HepG2 (cell line): ENCODE measurements at regions not wholly inside any gene's neighbourhood (a gene's known extent, or its start where the extent isn't known, plus 50 kb on each side); places are given as distances from the start of the nearest gene placed in this dataset.

Source experiments
- FOXJ3 ChIP-seq: sonication (generic); formaldehyde crosslinking; IDR thresholded peaks from 2 replicates; pipeline ENCODE4 v1.4.0; 2020; ENCODE audit warnings: missing genetic modification reagents, mild to moderate bottlenecking, borderline replicate concordance
- MLXIP ChIP-seq: sonication (generic); formaldehyde crosslinking; IDR thresholded peaks from 2 replicates; pipeline ENCODE4 v1.9.0; 2021; ENCODE audit warnings: missing genetic modification reagents, borderline replicate concordance
- ONECUT2 ChIP-seq: sonication (generic); formaldehyde crosslinking; IDR thresholded peaks from 2 replicates; pipeline ENCODE4 v1.4.0; 2020; ENCODE audit warnings: missing genetic modification reagents
- PLSCR1 ChIP-seq: sonication (generic); formaldehyde crosslinking; IDR thresholded peaks from 2 replicates; pipeline ENCODE4 v1.5.0; 2020; ENCODE audit warnings: missing genetic modification reagents, mild to moderate bottlenecking, borderline replicate concordance
- PRPF4 ChIP-seq: fragments of 200-400 bp; formaldehyde crosslinking; IDR thresholded peaks from 2 replicates; pipeline ENCODE4 v1.6.1; 2016; ENCODE audit warnings: low read length, low read depth; ENCODE audit not compliant: poor library complexity, severe bottlenecking
- RBM39 ChIP-seq: fragments of 200-400 bp; formaldehyde crosslinking; IDR thresholded peaks from one replicate; pipeline ENCODE4 v1.6.1; 2018; ENCODE audit warnings: antibody characterized with exemption, mild to moderate bottlenecking, low read depth, low read length; ENCODE audit not compliant: poor library complexity, severe bottlenecking
- REXO4 ChIP-seq: sonication (generic); formaldehyde crosslinking; IDR thresholded peaks from 2 replicates; pipeline ENCODE4 v1.8.0; 2022; ENCODE audit warnings: missing genetic modification reagents, mild to moderate bottlenecking, borderline replicate concordance
- RXRA ChIP-seq: sonication (generic); formaldehyde crosslinking; IDR thresholded peaks from 2 replicates; pipeline ENCODE4 v1.5.1; 2020; ENCODE audit warnings: missing genetic modification reagents
- TOPORS ChIP-seq: sonication (generic); formaldehyde crosslinking; IDR thresholded peaks from 2 replicates; pipeline ENCODE4 v1.8.0; 2023; ENCODE audit warnings: mild to moderate bottlenecking, missing genetic modification reagents
- ZMYM3 ChIP-seq: sonication (generic); formaldehyde crosslinking; IDR thresholded peaks from 2 replicates; pipeline ENCODE4 v1.5.1; 2020; ENCODE audit warnings: mild to moderate bottlenecking, missing genetic modification reagents
- ZNF232 ChIP-seq: sonication (generic); formaldehyde crosslinking; IDR thresholded peaks from 2 replicates; pipeline ENCODE4 v1.4.0; 2020; ENCODE audit warnings: missing genetic modification reagents, borderline replicate concordance
- ZNF564 ChIP-seq: sonication (generic); formaldehyde crosslinking; IDR thresholded peaks from 2 replicates; pipeline ENCODE4 v1.8.1; 2023; ENCODE audit warnings: mild to moderate bottlenecking, missing genetic modification reagents
- ZNF619 ChIP-seq: sonication (generic); formaldehyde crosslinking; IDR thresholded peaks from 2 replicates; pipeline ENCODE4 v1.4.0; 2020; ENCODE audit warnings: mild to moderate bottlenecking, missing genetic modification reagents
- ZNF724P ChIP-seq: sonication (generic); formaldehyde crosslinking; IDR thresholded peaks from 2 replicates; pipeline ENCODE4 v1.8.0; 2022; ENCODE audit warnings: missing genetic modification reagents, borderline replicate concordance
- TF ChIP-seq, protein P1 (sequence below): sonication (generic); formaldehyde crosslinking; IDR thresholded peaks from 2 replicates; pipeline ENCODE4 v1.4.0; 2020; ENCODE audit warnings: missing genetic modification reagents, mild to moderate bottlenecking, borderline replicate concordance

DNA sequence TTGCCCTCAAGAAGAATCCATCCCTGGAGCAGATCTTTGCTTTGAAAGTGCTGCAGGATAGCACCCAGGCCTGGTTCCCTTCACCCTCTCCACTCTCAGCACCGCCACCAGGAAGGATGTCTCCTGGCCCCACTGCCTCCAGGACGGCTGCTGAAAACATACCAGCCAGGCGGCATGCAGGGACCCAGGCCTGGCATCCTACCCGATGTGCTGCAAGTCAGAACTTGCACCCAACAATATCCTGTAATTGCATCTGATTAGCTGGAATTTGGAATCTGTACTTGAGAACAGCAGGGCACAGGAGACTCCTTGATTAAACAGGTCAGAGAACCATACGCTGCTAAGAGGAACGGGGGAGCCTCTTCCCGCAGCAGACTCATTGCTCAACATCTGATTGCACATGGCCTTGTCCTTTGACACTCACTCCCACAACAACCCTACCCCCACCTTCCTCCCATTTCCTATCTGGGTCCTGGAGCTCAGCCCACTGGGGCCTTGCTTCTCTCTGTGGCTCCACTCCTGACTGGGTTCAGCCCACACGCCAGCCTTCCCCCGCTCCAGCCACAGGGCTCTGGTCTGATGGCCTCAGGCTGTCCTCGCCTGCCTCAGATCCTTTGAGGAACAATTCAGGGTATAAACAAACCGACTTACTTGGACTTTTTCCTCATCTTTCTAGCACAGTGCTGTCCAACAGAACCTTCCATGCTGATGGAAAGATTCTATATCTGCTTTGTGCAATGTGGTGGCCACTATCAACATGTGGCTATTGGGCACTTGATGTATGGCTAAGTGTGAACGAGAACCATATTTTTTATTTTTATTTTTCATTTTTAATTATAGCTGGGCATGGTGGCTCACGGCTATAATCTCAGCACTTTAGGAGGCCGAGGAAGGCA lies 78.0 kb downstream of the FGD2 start (continued):
- TF ChIP-seq RXRA (CRISPR knock-in tag) (peak; percentile 99), ONECUT2 (CRISPR knock-in tag) (peak; percentile 74; the same call in 1 of the 2 replicates), TOPORS (CRISPR knock-in tag) (peak; percentile 95), PRPF4 (peak; percentile 61), ZNF232 (peak; percentile 91), ZNF619 (CRISPR knock-in tag) (peak; percentile 100), PLSCR1 (CRISPR knock-in tag) (no peak), RBM39 (peak; percentile 56), ZMYM3 (CRISPR knock-in tag) (peak; percentile 98), ZNF724P (CRISPR knock-in tag) (peak; percentile 100), FOXJ3 (CRISPR knock-in tag) (peak; percentile 99), ZNF564 (CRISPR knock-in tag) (peak; percentile 92), MLXIP (peak; percentile 67; the same call in 1 of the 2 replicates), REXO4 (no peak)
- TF ChIP-seq, protein P1, sequence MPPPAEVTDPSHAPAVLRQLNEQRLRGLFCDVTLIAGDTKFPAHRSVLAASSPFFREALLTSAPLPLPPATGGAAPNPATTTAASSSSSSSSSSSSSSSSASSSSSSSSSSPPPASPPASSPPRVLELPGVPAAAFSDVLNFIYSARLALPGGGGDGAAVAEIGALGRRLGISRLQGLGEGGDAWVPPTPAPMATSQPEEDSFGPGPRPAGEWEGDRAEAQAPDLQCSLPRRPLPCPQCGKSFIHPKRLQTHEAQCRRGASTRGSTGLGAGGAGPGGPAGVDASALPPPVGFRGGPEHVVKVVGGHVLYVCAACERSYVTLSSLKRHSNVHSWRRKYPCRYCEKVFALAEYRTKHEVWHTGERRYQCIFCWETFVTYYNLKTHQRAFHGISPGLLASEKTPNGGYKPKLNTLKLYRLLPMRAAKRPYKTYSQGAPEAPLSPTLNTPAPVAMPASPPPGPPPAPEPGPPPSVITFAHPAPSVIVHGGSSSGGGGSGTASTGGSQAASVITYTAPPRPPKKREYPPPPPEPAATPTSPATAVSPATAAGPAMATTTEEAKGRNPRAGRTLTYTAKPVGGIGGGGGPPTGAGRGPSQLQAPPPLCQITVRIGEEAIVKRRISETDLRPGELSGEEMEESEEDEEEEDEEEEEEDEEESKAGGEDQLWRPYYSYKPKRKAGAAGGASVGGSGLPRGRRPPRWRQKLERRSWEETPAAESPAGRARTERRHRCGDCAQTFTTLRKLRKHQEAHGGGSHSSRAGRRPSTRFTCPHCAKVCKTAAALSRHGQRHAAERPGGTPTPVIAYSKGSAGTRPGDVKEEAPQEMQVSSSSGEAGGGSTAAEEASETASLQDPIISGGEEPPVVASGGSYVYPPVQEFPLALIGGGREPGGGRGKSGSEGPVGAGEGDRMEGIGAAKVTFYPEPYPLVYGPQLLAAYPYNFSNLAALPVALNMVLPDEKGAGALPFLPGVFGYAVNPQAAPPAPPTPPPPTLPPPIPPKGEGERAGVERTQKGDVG (CRISPR knock-in tag), result peak; percentile 99
